HL-60 (cell line): ENCODE measurements at regions not wholly inside any gene's neighbourhood (a gene's known extent, or its start where the extent isn't known, plus 50 kb on each side); places are given as distances from the start of the nearest gene placed in this dataset.

ENCODE experiments used
- GABPA ChIP-seq: IDR thresholded peaks from 2 replicates; pipeline ENCODE4 v1.6.1; 2012; ENCODE audit warnings: low read depth
- POLR2AphosphoS5 ChIP-seq: IDR thresholded peaks from 2 replicates; pipeline ENCODE4 v1.6.1; 2012; ENCODE audit warnings: low read depth
- SPI1 ChIP-seq: IDR thresholded peaks from 2 replicates; pipeline ENCODE4 v1.6.1; 2012; ENCODE audit warnings: low read depth, mild to moderate bottlenecking, borderline replicate concordance
- TF ChIP-seq, protein P1 (sequence below): IDR thresholded peaks from one replicate; pipeline ENCODE4 v1.5.1; 2011; ENCODE audit warnings: low read length, control low read depth, inconsistent platforms; ENCODE audit not compliant: insufficient read depth
- TF ChIP-seq, protein P2 (sequence below): IDR thresholded peaks from 2 replicates; pipeline ENCODE4 v1.6.1; 2012; ENCODE audit warnings: low read depth; ENCODE audit not compliant: insufficient replicate concordance

DNA sequence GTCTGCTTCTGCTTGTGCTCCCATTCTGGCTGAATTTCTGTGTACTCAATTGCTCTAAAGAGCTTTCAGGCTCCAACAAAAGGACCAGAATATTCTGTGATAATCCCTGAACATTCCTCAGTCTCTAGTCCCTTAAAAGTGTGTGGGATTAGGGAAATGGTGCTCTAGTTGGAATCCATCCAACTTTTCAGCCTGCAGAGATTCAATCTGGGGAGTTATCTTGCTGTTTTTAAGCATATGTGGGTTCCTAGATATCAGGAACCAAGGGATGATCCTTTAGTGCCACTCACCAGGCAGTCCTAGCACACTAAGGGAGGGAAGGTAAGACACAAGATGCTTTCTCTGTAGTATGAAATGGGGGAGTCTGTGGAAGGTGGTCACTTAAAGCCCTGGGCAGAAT lies 140.3 kb upstream of the SLC1A4 start:
- TF ChIP-seq, protein P1, sequence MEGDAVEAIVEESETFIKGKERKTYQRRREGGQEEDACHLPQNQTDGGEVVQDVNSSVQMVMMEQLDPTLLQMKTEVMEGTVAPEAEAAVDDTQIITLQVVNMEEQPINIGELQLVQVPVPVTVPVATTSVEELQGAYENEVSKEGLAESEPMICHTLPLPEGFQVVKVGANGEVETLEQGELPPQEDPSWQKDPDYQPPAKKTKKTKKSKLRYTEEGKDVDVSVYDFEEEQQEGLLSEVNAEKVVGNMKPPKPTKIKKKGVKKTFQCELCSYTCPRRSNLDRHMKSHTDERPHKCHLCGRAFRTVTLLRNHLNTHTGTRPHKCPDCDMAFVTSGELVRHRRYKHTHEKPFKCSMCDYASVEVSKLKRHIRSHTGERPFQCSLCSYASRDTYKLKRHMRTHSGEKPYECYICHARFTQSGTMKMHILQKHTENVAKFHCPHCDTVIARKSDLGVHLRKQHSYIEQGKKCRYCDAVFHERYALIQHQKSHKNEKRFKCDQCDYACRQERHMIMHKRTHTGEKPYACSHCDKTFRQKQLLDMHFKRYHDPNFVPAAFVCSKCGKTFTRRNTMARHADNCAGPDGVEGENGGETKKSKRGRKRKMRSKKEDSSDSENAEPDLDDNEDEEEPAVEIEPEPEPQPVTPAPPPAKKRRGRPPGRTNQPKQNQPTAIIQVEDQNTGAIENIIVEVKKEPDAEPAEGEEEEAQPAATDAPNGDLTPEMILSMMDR: no peak
- no peak for TF ChIP-seq POLR2AphosphoS5
- TF ChIP-seq, protein P2, sequence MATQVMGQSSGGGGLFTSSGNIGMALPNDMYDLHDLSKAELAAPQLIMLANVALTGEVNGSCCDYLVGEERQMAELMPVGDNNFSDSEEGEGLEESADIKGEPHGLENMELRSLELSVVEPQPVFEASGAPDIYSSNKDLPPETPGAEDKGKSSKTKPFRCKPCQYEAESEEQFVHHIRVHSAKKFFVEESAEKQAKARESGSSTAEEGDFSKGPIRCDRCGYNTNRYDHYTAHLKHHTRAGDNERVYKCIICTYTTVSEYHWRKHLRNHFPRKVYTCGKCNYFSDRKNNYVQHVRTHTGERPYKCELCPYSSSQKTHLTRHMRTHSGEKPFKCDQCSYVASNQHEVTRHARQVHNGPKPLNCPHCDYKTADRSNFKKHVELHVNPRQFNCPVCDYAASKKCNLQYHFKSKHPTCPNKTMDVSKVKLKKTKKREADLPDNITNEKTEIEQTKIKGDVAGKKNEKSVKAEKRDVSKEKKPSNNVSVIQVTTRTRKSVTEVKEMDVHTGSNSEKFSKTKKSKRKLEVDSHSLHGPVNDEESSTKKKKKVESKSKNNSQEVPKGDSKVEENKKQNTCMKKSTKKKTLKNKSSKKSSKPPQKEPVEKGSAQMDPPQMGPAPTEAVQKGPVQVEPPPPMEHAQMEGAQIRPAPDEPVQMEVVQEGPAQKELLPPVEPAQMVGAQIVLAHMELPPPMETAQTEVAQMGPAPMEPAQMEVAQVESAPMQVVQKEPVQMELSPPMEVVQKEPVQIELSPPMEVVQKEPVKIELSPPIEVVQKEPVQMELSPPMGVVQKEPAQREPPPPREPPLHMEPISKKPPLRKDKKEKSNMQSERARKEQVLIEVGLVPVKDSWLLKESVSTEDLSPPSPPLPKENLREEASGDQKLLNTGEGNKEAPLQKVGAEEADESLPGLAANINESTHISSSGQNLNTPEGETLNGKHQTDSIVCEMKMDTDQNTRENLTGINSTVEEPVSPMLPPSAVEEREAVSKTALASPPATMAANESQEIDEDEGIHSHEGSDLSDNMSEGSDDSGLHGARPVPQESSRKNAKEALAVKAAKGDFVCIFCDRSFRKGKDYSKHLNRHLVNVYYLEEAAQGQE: no peak
- TF ChIP-seq GABPA: no peak
- no peak for TF ChIP-seq SPI1
